Parathyroid adenoma (tissue), 2 donors: ENCODE measurements at regions not wholly inside any gene's neighbourhood (a gene's known extent, or its start where the extent isn't known, plus 50 kb on each side); places are given as distances from the start of the nearest gene placed in this dataset.
"Not testable (repeated sequence)": the region's sequence is repeated elsewhere in the genome, so short reads cannot be mapped to it uniquely, and the experiment has no call there.

Source experiments
- H2AFZ ChIP-seq: fragments of 300-600 bp; sonication (generic); one replicate; pipeline ENCODE4 v1.7.0; 2017; ENCODE audit warnings: antibody characterized with exemption, mild to moderate bottlenecking
- H3K27ac ChIP-seq: fragments of 300-600 bp; sonication (generic); one replicate; pipeline ENCODE4 v1.7.0; 2017
- H3K27me3 ChIP-seq: fragments of 300-600 bp; sonication (generic); one replicate; pipeline ENCODE4 v1.7.0; 2017; ENCODE audit warnings: low read length; ENCODE audit not compliant: control insufficient read depth, insufficient read depth
- H3K36me3 ChIP-seq: fragments of 300-600 bp; sonication (generic); one replicate; pipeline ENCODE4 v1.7.0; 2017; ENCODE audit warnings: low read length; ENCODE audit not compliant: control insufficient read depth, insufficient read depth
- H3K4me1 ChIP-seq: fragments of 300-600 bp; sonication (generic); one replicate; pipeline ENCODE4 v1.7.0; 2017; ENCODE audit warnings: control low read depth
- H3K4me2 ChIP-seq: fragments of 300-600 bp; sonication (generic); one replicate; pipeline ENCODE4 v1.7.0; 2017; ENCODE audit warnings: low read length
- H3K4me3 ChIP-seq: fragments of 300-600 bp; sonication (generic); one replicate; pipeline ENCODE4 v1.7.0; 2017; ENCODE audit warnings: low read depth, low read length
- H3K79me2 ChIP-seq: fragments of 300-600 bp; sonication (generic); one replicate; pipeline ENCODE4 v1.7.0; 2017; ENCODE audit warnings: control low read depth
- H3K9ac ChIP-seq: fragments of 300-600 bp; sonication (generic); one replicate; pipeline ENCODE4 v1.7.0; 2017; ENCODE audit warnings: mild to moderate bottlenecking
- H3K9me3 ChIP-seq: fragments of 300-600 bp; sonication (generic); one replicate; pipeline ENCODE4 v1.7.0; 2017; ENCODE audit warnings: low read length; ENCODE audit not compliant: control insufficient read depth
- TF ChIP-seq, protein P1 (sequence below): fragments of 300-600 bp; sonication (generic); IDR thresholded peaks from one replicate; pipeline ENCODE4 v1.7.0; 2017; ENCODE audit warnings: antibody characterized with exemption, mild to moderate bottlenecking
- donor health status: primary hyperparathyroidism.

DNA sequence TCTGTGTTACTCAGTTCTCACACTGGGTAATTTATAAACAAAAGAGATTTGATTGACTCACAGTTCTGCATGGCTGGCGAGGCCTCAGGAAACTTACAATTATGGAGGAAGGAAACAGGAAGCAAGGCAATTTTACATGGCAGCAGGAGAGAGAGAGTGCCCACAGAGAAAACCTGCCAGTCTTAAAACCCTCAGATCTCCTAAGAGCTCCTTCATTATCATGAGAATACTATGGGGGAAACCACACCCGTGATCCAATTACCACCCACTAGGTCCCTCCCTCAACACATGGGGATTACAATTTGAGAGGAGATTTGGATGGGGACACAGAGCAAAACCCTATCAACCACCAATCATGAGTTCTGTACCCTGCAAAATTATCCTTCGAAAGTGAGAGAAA lies 1180.8 kb downstream of the JRKL start:
- Histone ChIP-seq H3K79me2 (no peaks in the 10 kb centered on the region), H3K4me2 (no peak overlapping the region), H3K4me3 (no peak overlapping the region), H3K4me1 (no peaks in the 10 kb centered on the region), H3K9ac (no peak overlapping the region), H3K27ac (no peak overlapping the region), H3K36me3 (no peaks in the 10 kb centered on the region), H3K9me3 (no peaks in the 10 kb centered on the region), H2AFZ (no peak overlapping the region), H3K27me3 (no peaks in the 10 kb centered on the region)
- TF ChIP-seq, protein P1, sequence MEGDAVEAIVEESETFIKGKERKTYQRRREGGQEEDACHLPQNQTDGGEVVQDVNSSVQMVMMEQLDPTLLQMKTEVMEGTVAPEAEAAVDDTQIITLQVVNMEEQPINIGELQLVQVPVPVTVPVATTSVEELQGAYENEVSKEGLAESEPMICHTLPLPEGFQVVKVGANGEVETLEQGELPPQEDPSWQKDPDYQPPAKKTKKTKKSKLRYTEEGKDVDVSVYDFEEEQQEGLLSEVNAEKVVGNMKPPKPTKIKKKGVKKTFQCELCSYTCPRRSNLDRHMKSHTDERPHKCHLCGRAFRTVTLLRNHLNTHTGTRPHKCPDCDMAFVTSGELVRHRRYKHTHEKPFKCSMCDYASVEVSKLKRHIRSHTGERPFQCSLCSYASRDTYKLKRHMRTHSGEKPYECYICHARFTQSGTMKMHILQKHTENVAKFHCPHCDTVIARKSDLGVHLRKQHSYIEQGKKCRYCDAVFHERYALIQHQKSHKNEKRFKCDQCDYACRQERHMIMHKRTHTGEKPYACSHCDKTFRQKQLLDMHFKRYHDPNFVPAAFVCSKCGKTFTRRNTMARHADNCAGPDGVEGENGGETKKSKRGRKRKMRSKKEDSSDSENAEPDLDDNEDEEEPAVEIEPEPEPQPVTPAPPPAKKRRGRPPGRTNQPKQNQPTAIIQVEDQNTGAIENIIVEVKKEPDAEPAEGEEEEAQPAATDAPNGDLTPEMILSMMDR: no peak

DNA sequence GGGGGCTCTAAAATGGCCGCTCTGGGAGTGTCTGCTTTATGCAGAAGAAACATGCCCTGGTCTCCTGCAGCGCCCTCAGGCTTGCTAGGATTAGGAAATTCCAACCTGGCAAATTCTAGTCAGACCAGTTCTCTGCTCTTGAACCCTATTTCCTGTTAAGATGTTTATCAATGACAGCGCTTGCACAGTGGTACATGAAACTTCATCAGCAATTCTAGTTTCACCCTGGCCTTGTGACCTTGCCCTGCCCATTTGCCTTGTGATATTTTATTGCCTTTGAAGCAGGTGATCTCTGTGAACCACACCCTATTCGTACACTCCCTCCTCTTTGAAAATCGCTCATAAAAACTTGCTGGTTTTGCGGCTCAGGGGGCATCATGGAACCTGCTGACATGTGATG lies 1184.0 kb downstream of the JRKL start:
- H3K4me1 ChIP-seq, H3K79me2 ChIP-seq, H3K27ac ChIP-seq, H3K9ac ChIP-seq, H2AFZ ChIP-seq, H3K4me2 ChIP-seq, H3K4me3 ChIP-seq, H3K27me3 ChIP-seq, H3K36me3 ChIP-seq, H3K9me3 ChIP-seq: not testable (repeated sequence)

DNA sequence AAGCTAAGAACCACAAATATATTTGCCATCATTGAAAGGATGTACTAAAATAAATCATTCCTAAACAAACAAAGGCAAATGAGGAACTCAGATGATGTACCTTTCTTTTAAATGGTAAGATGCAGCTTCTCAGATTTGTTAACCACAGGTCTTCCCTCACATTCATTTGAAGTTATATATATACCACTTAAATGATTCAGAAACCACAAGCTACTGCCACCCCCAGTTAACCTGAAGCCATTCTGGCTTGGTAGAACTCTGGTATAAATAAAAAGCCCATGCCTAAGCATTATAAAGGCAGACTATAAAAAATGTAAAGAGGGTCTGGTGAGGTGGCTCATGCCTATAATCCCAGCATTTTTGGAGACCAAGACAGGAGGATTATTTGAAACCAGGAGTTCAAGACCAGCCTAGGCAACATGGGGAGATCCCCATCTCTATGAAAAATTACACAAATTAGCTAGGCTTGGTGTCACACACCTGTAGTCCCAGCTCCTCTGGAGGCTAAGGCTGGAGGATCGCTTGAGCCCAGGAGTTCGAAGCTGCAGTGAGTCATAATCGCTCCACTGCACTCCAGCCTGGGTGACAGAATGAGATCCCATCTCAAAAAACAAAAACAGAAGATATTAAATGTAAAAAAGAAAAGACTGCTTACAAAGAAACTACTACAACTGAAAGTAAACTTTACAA lies 1185.3 kb downstream of the JRKL start:
- no peaks in the 10 kb centered on the region for H3K4me1 ChIP-seq
- no peaks in the 10 kb centered on the region for H3K9me3 ChIP-seq
- no peak overlapping the region for H3K4me3 ChIP-seq
- TF ChIP-seq, protein P1: no peak
- H3K4me2 ChIP-seq: no peak overlapping the region
- no peak overlapping the region for H3K9ac ChIP-seq
- H3K79me2 ChIP-seq: no peaks in the 10 kb centered on the region
- no peak overlapping the region for H3K27ac ChIP-seq
- H3K36me3 ChIP-seq: no peaks in the 10 kb centered on the region
- H2AFZ ChIP-seq: no peak overlapping the region
- H3K27me3 ChIP-seq: no peaks in the 10 kb centered on the region

DNA sequence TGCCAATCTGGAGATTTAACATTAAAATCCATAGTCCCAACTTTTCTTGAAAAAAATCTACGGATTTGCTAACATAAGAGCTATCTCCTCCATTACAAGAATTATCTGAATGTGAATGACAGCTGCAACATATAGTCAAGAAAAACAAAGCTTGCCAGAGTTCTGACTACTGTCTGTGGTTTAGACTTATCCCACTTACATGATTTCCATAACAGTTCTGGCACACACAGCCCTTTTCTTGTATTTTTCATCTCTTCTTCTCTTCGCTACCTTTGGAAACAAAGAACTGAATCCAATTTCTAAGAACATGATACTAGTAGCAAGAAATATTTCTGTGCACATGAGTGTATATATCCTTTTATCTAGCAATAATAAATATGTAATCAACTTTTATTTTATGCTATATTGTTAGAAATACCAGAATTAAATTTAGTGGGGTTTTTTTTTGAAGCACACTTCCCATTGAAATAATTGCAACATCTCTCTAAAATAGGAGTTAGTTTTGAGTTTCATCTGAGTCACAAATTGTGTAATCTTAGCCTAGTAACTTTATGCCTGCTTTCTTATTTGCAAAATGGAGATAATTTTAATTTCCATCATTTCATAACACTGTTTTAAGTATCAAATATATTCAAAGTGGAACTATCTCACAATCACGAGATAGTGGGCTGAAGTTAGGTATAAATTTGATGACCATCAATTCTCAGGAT lies 1217.6 kb downstream of the JRKL start:
- H3K27ac ChIP-seq: no peak overlapping the region
- no peak overlapping the region for H3K4me3 ChIP-seq
- H3K4me1 ChIP-seq: no peaks in the 10 kb centered on the region
- H3K36me3 ChIP-seq: no peaks in the 10 kb centered on the region
- TF ChIP-seq, protein P1: no peak
- no peak overlapping the region for H3K4me2 ChIP-seq
- no peaks in the 10 kb centered on the region for H3K27me3 ChIP-seq
- no peak overlapping the region for H3K9ac ChIP-seq
- H3K79me2 ChIP-seq: no peaks in the 10 kb centered on the region
- no peaks in the 10 kb centered on the region for H3K9me3 ChIP-seq
- H2AFZ ChIP-seq: no peak overlapping the region

DNA sequence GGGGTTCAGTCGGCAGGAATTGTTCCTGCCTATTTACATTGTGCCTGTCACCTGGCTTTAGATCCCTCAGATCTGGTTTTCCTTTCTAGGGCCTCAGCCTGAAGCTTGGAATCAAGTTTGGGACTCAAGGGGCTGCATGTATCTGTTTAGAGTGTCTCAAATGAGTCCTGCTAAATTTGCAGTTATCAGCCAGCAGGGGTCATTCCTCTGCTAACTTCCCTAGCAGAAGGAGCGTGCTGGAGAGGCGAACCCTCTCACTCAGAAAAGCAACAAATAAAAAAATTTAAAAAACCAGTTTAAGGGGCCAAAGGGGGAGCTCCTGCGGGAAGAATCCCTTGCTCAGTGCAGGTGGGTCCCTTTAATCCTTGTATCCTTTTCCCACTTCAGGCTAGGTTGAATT lies 1220.2 kb downstream of the JRKL start:
- H3K4me3 ChIP-seq: no peak overlapping the region
- TF ChIP-seq, protein P1: no peak
- H3K9ac ChIP-seq: no peak overlapping the region
- no peaks in the 10 kb centered on the region for H3K4me1 ChIP-seq
- H3K79me2 ChIP-seq: no peaks in the 10 kb centered on the region
- H3K9me3 ChIP-seq: no peaks in the 10 kb centered on the region
- H3K27me3 ChIP-seq: no peaks in the 10 kb centered on the region
- no peaks in the 10 kb centered on the region for H3K36me3 ChIP-seq
- no peak overlapping the region for H2AFZ ChIP-seq
- H3K4me2 ChIP-seq: no peak overlapping the region
- H3K27ac ChIP-seq: no peak overlapping the region
